HEK293T (cell line): ENCODE measurements at regions not wholly inside any gene's neighbourhood (a gene's known extent, or its start where the extent isn't known, plus 50 kb on each side); places are given as distances from the start of the nearest gene placed in this dataset.

ENCODE experiments used
- BHLHE40 ChIP-seq: fragments of 450-650 bp; IDR thresholded peaks from 2 replicates; pipeline ENCODE4 v1.6.1; 2016; ENCODE audit warnings: mild to moderate bottlenecking, moderate library complexity, borderline replicate concordance
- ELF4 ChIP-seq: fragments of 450-650 bp; IDR thresholded peaks from 2 replicates; pipeline ENCODE4 v1.6.1; 2017; ENCODE audit warnings: antibody characterized with exemption
- FOXA1 ChIP-seq: fragments of 450-650 bp; IDR thresholded peaks from 2 replicates; pipeline ENCODE4 v1.6.1; 2016; ENCODE audit warnings: mild to moderate bottlenecking
- FOXK2 ChIP-seq: fragments of 450-650 bp; IDR thresholded peaks from 2 replicates; pipeline ENCODE4 v1.6.1; 2016; ENCODE audit warnings: mild to moderate bottlenecking
- FOXM1 ChIP-seq: fragments of 450-650 bp; IDR thresholded peaks from 2 replicates; pipeline ENCODE4 v1.6.1; 2017; ENCODE audit warnings: mild to moderate bottlenecking, borderline replicate concordance
- HDGF ChIP-seq: fragments of 450-650 bp; IDR thresholded peaks from 2 replicates; pipeline ENCODE4 v1.6.1; 2017; ENCODE audit warnings: antibody characterized with exemption, borderline replicate concordance
- LEF1 ChIP-seq: fragments of 450-650 bp; IDR thresholded peaks from 2 replicates; pipeline ENCODE4 v1.6.1; 2017; ENCODE audit warnings: mild to moderate bottlenecking, borderline replicate concordance
- PKNOX1 ChIP-seq: fragments of 450-650 bp; IDR thresholded peaks from 2 replicates; pipeline ENCODE4 v1.6.1; 2016
- SP1 ChIP-seq: fragments of 450-650 bp; IDR thresholded peaks from 2 replicates; pipeline ENCODE4 v1.6.1; 2017
- SUZ12 ChIP-seq: fragments of 450-650 bp; IDR thresholded peaks from 2 replicates; pipeline ENCODE4 v1.6.1; 2016; ENCODE audit warnings: mild to moderate bottlenecking

- TF ChIP-seq FOXM1 = no peak
- TF ChIP-seq BHLHE40 = no peak
- no peak for TF ChIP-seq HDGF
- no peak for TF ChIP-seq ELF4
- no peak for TF ChIP-seq SP1
- no peak for TF ChIP-seq LEF1
- TF ChIP-seq FOXK2 = no peak
- TF ChIP-seq FOXA1 = no peak
- TF ChIP-seq SUZ12 = no peak
- no peak for TF ChIP-seq PKNOX1
These were observed 305.0 kb downstream of the WDR72 start for GRCh38 chr15:53454535-53454842.
